HCT116 (cell line): ENCODE measurements at regions not wholly inside any gene's neighbourhood (a gene's known extent, or its start where the extent isn't known, plus 50 kb on each side); places are given as distances from the start of the nearest gene placed in this dataset.

ENCODE experiments used
- ATAC-seq: fragments of 200-7000 bp; cut with Tn5 transposase; 2 replicates; pipeline ENCODE4 v1.9.1; 2020; ENCODE audit warnings: mild to moderate bottlenecking, moderate library complexity
- BruUV-seq: library from RNA; stranded (reverse); fragments of 400-500 nt; replicated peaks from 2 replicates; lab custom pipeline; 2021; lab: Mats Ljungman, UMichigan
- CTCF ChIA-PET: fragments of 300-600 bp; sonication (Branson Sonifier 250); formaldehyde crosslinking; loops from one replicate; lab custom pipeline; 2021; ENCODE audit warnings: antibody characterized with exemption; lab: Charles Lee
- POLR2A ChIA-PET: fragments of 300-600, 350-600 bp; sonication (Branson Sonifier 250); formaldehyde crosslinking; loops from one replicate; lab custom pipeline; 2021; ENCODE audit warnings: antibody characterized with exemption; lab: Charles Lee
- RAD21 ChIA-PET, 2 experiments: fragments of 300-600 bp; sonication (Branson Sonifier 250); formaldehyde crosslinking; loops; one replicate each; lab custom pipeline; 2023; ENCODE audit warnings: low total read pairs in 2 of 2; ENCODE audit not compliant: uncharacterized antibody in 2 of 2, unreplicated experiment in 2 of 2, low non-redundant PET in 1 of 2; lab: Charles Lee
- DNase-seq: peaks from one replicate; pipeline ENCODE4 v3.0.0-alpha.2; 2010; ENCODE audit warnings: low read depth, low spot score
- H2AFZ ChIP-seq: fragments of 200-600 bp; shearing (Covaris generic), sonication (generic); 2 replicates; pipeline ENCODE4 v1.6.1; 2017; ENCODE audit warnings: low read depth, mixed run types, mixed read lengths, antibody characterized with exemption, low read length; ENCODE audit not compliant: poor library complexity, severe bottlenecking
- H3K27ac ChIP-seq: 2 replicates; pipeline ENCODE4 v1.5.1; 2012; ENCODE audit warnings: low read depth, low read length
- H3K27me3 ChIP-seq: fragments of 200-600 bp; sonication (generic); 2 replicates; pipeline ENCODE4 v1.6.1; 2016; ENCODE audit warnings: mixed run types, low read length, mixed read lengths; ENCODE audit not compliant: insufficient read depth
- H3K36me3 ChIP-seq, 2 experiments: fragments of 200-500 bp in 1 of 2; fragments of 200-600 bp in 1 of 2; sonication (Bioruptor generic) in 1 of 2; sonication (generic) in 1 of 2; 2 replicates each; pipeline versions ENCODE4 v1.5.1 to v1.6.1; 2014 to 2016; ENCODE audit warnings: low read length in 2 of 2, inconsistent platforms in 1 of 2, mixed read lengths in 1 of 2, mixed run types in 1 of 2; ENCODE audit not compliant: insufficient read depth in 2 of 2, control insufficient read depth in 1 of 2
- H3K4me1 ChIP-seq, 2 experiments: fragments of 200-600 bp in 1 of 2; sonication (generic) in 1 of 2; 2 replicates each; pipeline versions ENCODE4 v1.5.1 to v1.6.1; 2012 to 2017; ENCODE audit warnings: low read length in 2 of 2, inconsistent platforms in 1 of 2, mild to moderate bottlenecking in 1 of 2, mixed read lengths in 1 of 2, mixed run types in 1 of 2, moderate library complexity in 1 of 2; ENCODE audit not compliant: insufficient read depth in 2 of 2, control insufficient read depth in 1 of 2
- H3K4me2 ChIP-seq: fragments of 200-600 bp; sonication (generic); 2 replicates; pipeline ENCODE4 v1.6.1; 2017; ENCODE audit warnings: mixed run types, low read length, mixed read lengths
- H3K4me3 ChIP-seq, 2 experiments: fragments of 200-600 bp in 1 of 2; sonication (generic) in 1 of 2; replicated peaks in 1 of 2; 2 replicates each; pipeline ENCODE4 v1.5.1; 2011 to 2016; ENCODE audit warnings: low read length in 2 of 2, control low read depth in 1 of 2, low read depth in 1 of 2, mild to moderate bottlenecking in 1 of 2, mixed read lengths in 1 of 2, mixed run types in 1 of 2
- H3K79me2 ChIP-seq: fragments of 200-600 bp; sonication (generic); 2 replicates; pipeline ENCODE4 v1.6.1; 2017; ENCODE audit warnings: mild to moderate bottlenecking, mixed run types, low read length, moderate library complexity, mixed read lengths; ENCODE audit not compliant: insufficient read depth
- H3K9ac ChIP-seq: fragments of 200-600 bp; sonication (generic); 2 replicates; pipeline ENCODE4 v1.6.1; 2016; ENCODE audit warnings: low read length, mixed read lengths
- H3K9me2 ChIP-seq: fragments of 200-600 bp; sonication (generic), shearing (Covaris generic); 2 replicates; pipeline ENCODE4 v1.6.1; 2017; ENCODE audit warnings: mixed run types, mild to moderate bottlenecking, moderate library complexity; ENCODE audit not compliant: insufficient read depth
- H3K9me3 ChIP-seq, 2 experiments: fragments of 200-500 bp in 1 of 2; fragments of 200-600 bp in 1 of 2; sonication (Bioruptor generic) in 1 of 2; sonication (generic) in 1 of 2; 2 replicates each; pipeline ENCODE4 v1.6.1; 2014 to 2017; ENCODE audit warnings: low read length in 2 of 2, mixed read lengths in 2 of 2, inconsistent platforms in 1 of 2, low read depth in 1 of 2, mild to moderate bottlenecking in 1 of 2, mixed run types in 1 of 2, moderate library complexity in 1 of 2; ENCODE audit not compliant: control insufficient read depth in 1 of 2, insufficient read depth in 1 of 2
- H4K20me1 ChIP-seq: fragments of 200-600 bp; sonication (generic), shearing (Covaris generic); 2 replicates; pipeline ENCODE4 v1.6.1; 2017; ENCODE audit warnings: mixed run types, mild to moderate bottlenecking, moderate library complexity; ENCODE audit not compliant: insufficient read depth
- CBX3 ChIP-seq: IDR thresholded peaks from 2 replicates; pipeline ENCODE4 v1.6.1; 2012; ENCODE audit warnings: low read depth
- CEBPB ChIP-seq: IDR thresholded peaks from 2 replicates; pipeline ENCODE4 v1.6.1; 2012; ENCODE audit warnings: low read depth
- ELF1 ChIP-seq: IDR thresholded peaks from 2 replicates; pipeline ENCODE4 v1.6.1; 2012; ENCODE audit warnings: low read depth, borderline replicate concordance
- EZH2 ChIP-seq: fragments of 200-600 bp; sonication (generic); IDR thresholded peaks from 2 replicates; pipeline ENCODE4 v1.6.1; 2017; ENCODE audit warnings: antibody characterized with exemption, mixed run types
- FOSL1 ChIP-seq: IDR thresholded peaks from 2 replicates; pipeline ENCODE4 v1.6.1; 2012; ENCODE audit warnings: low read depth
- JUND ChIP-seq: IDR thresholded peaks from 2 replicates; pipeline ENCODE4 v1.6.1; 2012
- POLR2AphosphoS5 ChIP-seq: IDR thresholded peaks from 2 replicates; pipeline ENCODE4 v1.6.1; 2011; ENCODE audit warnings: mild to moderate bottlenecking, low read depth, low read length, moderate library complexity
- REST ChIP-seq: IDR thresholded peaks from 2 replicates; pipeline ENCODE4 v1.6.1; 2012; ENCODE audit warnings: low read depth
- SP1 ChIP-seq: IDR thresholded peaks from 2 replicates; pipeline ENCODE4 v1.6.1; 2012; ENCODE audit warnings: low read depth
- TCF7L2 ChIP-seq: IDR thresholded peaks from 2 replicates; pipeline ENCODE4 v1.7.0; 2011; ENCODE audit warnings: borderline replicate concordance, inconsistent platforms; ENCODE audit not compliant: insufficient read depth, insufficient read length; ENCODE audit errors: extremely low read depth
- intact Hi-C: fragments of 100-400 bp; cut with micrococcal nuclease; formaldehyde crosslinking; loops from 2 replicates; pipeline ENCODE4 v1.10.0; 2022
- TF ChIP-seq, protein P1 (sequence below), 3 experiments: fragments of 200-600 bp in 1 of 3; sonication (generic) in 1 of 3; IDR thresholded peaks in 2 of 3; conservative IDR thresholded peaks in 1 of 3; 2 replicates each; pipeline ENCODE4 v1.5.1; 2012 to 2017; ENCODE audit warnings: low read depth in 2 of 3, low read length in 2 of 3, antibody characterized with exemption in 1 of 3, borderline replicate concordance in 1 of 3, control low read depth in 1 of 3, mild to moderate bottlenecking in 1 of 3, mixed read lengths in 1 of 3, mixed run types in 1 of 3, moderate library complexity in 1 of 3; ENCODE audit not compliant: insufficient read depth in 1 of 3
- TF ChIP-seq, protein P2 (sequence below): IDR thresholded peaks from 2 replicates; pipeline ENCODE4 v1.6.1; 2012
- TF ChIP-seq, protein P3 (sequence below): IDR thresholded peaks from 2 replicates; pipeline ENCODE4 v1.6.1; 2011; ENCODE audit warnings: mild to moderate bottlenecking, low read length, moderate library complexity; ENCODE audit not compliant: insufficient replicate concordance; ENCODE audit errors: extremely low read depth

- H3K9ac ChIP-seq = no peak overlapping the region
- H3K9me3 ChIP-seq = no peaks in the 10 kb centered on the region
- no peaks in the 10 kb centered on the region; a peak in 1 of 4 replicates for H3K4me1 ChIP-seq
- DNase-seq (no peak), ATAC-seq (no peak)
- H3K9me2 ChIP-seq = no peaks in the 10 kb centered on the region
- no peaks in the 10 kb centered on the region for H3K79me2 ChIP-seq
- H3K27me3 ChIP-seq = no peaks in the 10 kb centered on the region
- TF ChIP-seq CBX3 = no peak
- no peak for TF ChIP-seq CEBPB
- no peak for TF ChIP-seq POLR2AphosphoS5
- peak; percentile 93 for TF ChIP-seq TCF7L2
- TF ChIP-seq, protein P1, sequence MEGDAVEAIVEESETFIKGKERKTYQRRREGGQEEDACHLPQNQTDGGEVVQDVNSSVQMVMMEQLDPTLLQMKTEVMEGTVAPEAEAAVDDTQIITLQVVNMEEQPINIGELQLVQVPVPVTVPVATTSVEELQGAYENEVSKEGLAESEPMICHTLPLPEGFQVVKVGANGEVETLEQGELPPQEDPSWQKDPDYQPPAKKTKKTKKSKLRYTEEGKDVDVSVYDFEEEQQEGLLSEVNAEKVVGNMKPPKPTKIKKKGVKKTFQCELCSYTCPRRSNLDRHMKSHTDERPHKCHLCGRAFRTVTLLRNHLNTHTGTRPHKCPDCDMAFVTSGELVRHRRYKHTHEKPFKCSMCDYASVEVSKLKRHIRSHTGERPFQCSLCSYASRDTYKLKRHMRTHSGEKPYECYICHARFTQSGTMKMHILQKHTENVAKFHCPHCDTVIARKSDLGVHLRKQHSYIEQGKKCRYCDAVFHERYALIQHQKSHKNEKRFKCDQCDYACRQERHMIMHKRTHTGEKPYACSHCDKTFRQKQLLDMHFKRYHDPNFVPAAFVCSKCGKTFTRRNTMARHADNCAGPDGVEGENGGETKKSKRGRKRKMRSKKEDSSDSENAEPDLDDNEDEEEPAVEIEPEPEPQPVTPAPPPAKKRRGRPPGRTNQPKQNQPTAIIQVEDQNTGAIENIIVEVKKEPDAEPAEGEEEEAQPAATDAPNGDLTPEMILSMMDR (IDR thresholded peaks at IDR 0.05 in 2 of 3, conservative IDR thresholded peaks at IDR 0.05 in 1 of 3; ENCODE audit: borderline replicate concordance in 1 of 3, insufficient read depth in 1 of 3, low read depth in 2 of 3, low read length in 2 of 3) = no peak
- TF ChIP-seq JUND = no peak
- POLR2A ChIA-PET = no interaction called here
- H3K4me3 ChIP-seq = no peak overlapping the region
- no peak overlapping the region for H2AFZ ChIP-seq
- CTCF ChIA-PET = no interaction called here
- H4K20me1 ChIP-seq = no peaks in the 10 kb centered on the region
- no peaks in the 10 kb centered on the region for H3K36me3 ChIP-seq
- intact Hi-C loops = no loop called here
- H3K27ac ChIP-seq = no peak overlapping the region
- BruUV-seq = no TSS peak
- no peak overlapping the region for H3K4me2 ChIP-seq
- RAD21 ChIA-PET = no interaction called here
Observed at GRCh38 chr1:55828044-55828443, 612.9 kb upstream of the USP24 start.

DNA sequence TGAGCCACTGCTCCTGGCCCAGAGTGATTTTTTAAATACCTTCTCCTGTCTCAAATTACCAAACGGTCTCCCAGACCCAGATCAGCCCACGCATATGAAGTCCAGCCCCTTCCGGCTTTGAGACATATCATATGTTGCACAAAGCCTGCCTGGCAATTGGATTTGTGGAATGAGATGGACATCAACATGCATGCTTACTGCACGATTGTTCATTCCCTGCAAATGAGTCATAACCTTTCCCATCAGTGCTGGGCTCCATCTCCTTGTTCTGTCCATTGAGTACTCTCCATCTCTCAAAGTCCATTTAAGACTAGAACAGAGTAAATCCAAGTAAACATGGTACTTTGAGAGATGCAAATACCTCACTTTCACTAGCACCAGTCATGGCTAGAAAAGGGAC, 612.2 kb upstream of the USP24 start:
- intact Hi-C loops = no loop called here
- ChIA-PET RAD21 (no interaction called here), CTCF (no interaction called here), POLR2A (no interaction called here)
- DNase-seq (no peak), ATAC-seq (no peak)
- Histone ChIP-seq H3K4me1 (no peaks in the 10 kb centered on the region; a peak in 1 of 4 replicates), H3K4me3 (no peak overlapping the region), H3K9me3 (no peaks in the 10 kb centered on the region), H3K27ac (no peak overlapping the region), H3K9me2 (no peaks in the 10 kb centered on the region), H4K20me1 (no peaks in the 10 kb centered on the region), H3K9ac (no peak overlapping the region), H3K4me2 (no peak overlapping the region), H3K79me2 (no peaks in the 10 kb centered on the region), H3K27me3 (no peaks in the 10 kb centered on the region), H2AFZ (no peak overlapping the region), H3K36me3 (no peaks in the 10 kb centered on the region)
- BruUV-seq = no TSS peak
- no peak for TF ChIP-seq POLR2AphosphoS5
- TF ChIP-seq ELF1 = no peak
- TF ChIP-seq FOSL1 = no peak
- no peak for TF ChIP-seq REST
- TF ChIP-seq, protein P2, sequence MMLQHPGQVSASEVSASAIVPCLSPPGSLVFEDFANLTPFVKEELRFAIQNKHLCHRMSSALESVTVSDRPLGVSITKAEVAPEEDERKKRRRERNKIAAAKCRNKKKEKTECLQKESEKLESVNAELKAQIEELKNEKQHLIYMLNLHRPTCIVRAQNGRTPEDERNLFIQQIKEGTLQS = no peak
- TF ChIP-seq, protein P3, sequence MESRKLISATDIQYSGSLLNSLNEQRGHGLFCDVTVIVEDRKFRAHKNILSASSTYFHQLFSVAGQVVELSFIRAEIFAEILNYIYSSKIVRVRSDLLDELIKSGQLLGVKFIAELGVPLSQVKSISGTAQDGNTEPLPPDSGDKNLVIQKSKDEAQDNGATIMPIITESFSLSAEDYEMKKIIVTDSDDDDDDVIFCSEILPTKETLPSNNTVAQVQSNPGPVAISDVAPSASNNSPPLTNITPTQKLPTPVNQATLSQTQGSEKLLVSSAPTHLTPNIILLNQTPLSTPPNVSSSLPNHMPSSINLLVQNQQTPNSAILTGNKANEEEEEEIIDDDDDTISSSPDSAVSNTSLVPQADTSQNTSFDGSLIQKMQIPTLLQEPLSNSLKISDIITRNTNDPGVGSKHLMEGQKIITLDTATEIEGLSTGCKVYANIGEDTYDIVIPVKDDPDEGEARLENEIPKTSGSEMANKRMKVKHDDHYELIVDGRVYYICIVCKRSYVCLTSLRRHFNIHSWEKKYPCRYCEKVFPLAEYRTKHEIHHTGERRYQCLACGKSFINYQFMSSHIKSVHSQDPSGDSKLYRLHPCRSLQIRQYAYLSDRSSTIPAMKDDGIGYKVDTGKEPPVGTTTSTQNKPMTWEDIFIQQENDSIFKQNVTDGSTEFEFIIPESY = no peak
- no peak for TF ChIP-seq CEBPB
- no peak for TF ChIP-seq TCF7L2
- TF ChIP-seq EZH2 = no peak
- no peak for TF ChIP-seq SP1
